ENCODE measurements at regions not wholly inside any gene's neighbourhood (a gene's known extent, or its start where the extent isn't known, plus 50 kb on each side); places are given as distances from the start of the nearest gene placed in this dataset.
"Not testable (repeated sequence)": the region's sequence is repeated elsewhere in the genome, so short reads cannot be mapped to it uniquely, and the experiment has no call there.

DNA sequence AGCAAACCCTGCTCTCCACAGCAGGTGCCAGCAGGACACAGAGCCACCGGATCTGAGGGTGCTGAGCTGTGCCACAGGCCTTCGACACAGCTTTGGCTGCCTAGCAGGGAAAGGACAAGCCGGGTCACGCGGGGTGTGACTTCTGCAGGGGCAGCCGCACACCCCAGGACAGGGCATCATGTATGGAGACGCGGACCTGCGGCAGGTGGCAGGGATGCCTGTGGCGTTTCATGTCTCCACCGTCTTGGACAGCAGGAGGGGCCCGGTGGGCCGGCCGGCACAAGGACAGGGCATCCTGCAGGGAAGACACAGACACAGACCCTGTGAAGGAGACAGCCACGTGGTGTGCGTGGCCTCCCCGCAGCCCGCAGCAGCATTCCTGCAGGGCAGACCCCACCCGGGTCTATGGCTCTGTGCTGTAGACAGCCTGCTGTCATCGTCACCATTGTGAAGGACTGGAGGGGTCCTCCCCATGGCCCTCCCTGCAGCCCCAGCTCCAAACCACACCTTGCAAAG lies 109.2 kb downstream of the PDGFA start:
- Histone ChIP-seq H3K27me3 (peaks cover 0 to 2% of the 10 kb centered on the region in 2 donors), H3K9me3 (no peaks in the 10 kb centered on the region), H3K27ac (no peak overlapping the region), H3K4me3 (no peak overlapping the region), H3K4me1 (no peaks in the 10 kb centered on the region), H3K36me3 (no peaks in the 10 kb centered on the region)
- peak in 1 of 2 donors; percentile 35 for DNase-seq (ENCODE audit: low spot score in 2 of 2)
- intact Hi-C loops (cut with DNase I; ENCODE audit: low total_unique reads): no loop called here
- no peak for TF ChIP-seq POLR2A (IDR thresholded peaks at IDR 0.05)
- no peak for TF ChIP-seq POLR2AphosphoS5 (IDR thresholded peaks at IDR 0.05)

DNA sequence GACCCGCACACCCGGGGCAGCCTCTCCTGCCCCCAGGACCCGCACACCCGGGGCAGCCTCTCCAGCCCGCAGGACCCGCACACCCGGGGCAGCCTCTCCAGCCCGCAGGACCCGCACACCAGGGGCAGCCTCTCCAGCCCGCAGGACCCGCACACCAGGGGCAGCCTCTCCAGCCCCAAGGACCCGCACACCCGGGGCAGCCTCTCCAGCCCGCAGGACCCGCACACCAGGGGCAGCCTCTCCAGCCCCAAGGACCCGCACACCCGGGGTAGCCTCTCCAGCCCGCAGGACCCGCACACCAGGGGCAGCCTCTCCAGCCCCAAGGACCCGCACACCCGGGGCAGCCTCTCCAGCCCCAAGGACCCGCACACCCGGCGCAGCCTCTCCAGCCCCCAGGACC lies 108.5 kb downstream of the PDGFA start:
- intact Hi-C loops (cut with DNase I; ENCODE audit: low total_unique reads); DNase-seq (ENCODE audit: low spot score in 2 of 2); H3K4me1 ChIP-seq; H3K27me3 ChIP-seq; H3K4me3 ChIP-seq; H3K27ac ChIP-seq; H3K9me3 ChIP-seq; H3K36me3 ChIP-seq: not testable (repeated sequence)

DNA sequence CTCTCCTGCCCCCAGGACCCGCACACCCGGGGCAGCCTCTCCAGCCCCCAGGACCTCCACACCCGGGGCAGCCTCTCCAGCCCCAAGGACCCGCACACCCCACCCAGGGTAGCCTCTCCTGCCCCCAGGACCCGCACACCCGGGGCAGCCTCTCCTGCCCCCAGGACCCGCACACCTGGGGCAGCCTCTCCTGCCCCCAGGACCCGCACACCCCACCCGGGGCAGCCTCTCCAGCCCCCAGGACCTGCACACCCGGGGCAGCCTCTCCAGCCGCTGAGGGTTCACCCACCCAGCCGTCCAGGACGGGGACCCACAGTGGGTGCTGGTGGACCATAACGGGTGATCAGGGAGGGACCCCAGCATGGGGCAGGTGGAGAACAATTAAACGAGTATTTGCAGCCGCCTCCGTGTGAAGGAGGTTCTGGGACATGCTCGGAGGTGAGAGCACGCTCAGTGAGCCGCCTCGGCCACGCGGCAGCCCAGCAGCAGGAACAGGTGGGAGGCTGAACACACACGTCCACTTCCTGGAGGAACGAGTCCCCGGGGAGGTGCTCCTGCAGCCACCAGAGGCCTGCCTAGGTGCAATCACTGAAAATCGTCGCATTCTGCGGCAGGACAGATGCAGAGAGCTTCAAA lies 107.9 kb downstream of the PDGFA start:
- intact Hi-C loops (cut with DNase I; ENCODE audit: low total_unique reads): no loop called here
- H3K27ac ChIP-seq: no peak overlapping the region

DNA sequence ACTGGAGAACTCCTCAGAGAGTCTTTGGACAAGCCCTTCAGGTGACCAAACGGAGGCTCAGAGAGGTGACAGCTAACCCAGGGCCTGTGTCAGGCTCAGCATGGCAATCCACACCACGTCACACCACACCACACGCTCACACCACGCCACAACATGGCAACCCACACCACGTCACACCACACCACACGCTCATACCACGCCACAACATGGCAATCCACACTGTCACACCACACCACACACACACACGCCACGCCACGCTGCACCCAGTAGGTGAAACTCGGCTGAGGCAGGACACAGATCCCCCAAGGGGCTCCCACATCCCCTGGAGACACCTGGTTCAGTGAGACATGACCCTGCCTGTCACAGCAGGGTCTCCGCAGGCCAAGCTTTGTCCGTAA lies 107.3 kb downstream of the PDGFA start:
- no peaks in the 10 kb centered on the region for H3K27me3 ChIP-seq
- H3K36me3 ChIP-seq: no peaks in the 10 kb centered on the region
- H3K27ac ChIP-seq: no peak overlapping the region
- H3K4me3 ChIP-seq: no peak overlapping the region
- peaks cover 0 to 13% of the 10 kb centered on the region in 2 donors for H3K9me3 ChIP-seq
- intact Hi-C loops (cut with DNase I; ENCODE audit: low total_unique reads): no loop called here
- peak in 1 of 2 donors; percentile 30 for DNase-seq (ENCODE audit: low spot score in 2 of 2)
- no peak for TF ChIP-seq POLR2A (IDR thresholded peaks at IDR 0.05)
- TF ChIP-seq, protein P1, sequence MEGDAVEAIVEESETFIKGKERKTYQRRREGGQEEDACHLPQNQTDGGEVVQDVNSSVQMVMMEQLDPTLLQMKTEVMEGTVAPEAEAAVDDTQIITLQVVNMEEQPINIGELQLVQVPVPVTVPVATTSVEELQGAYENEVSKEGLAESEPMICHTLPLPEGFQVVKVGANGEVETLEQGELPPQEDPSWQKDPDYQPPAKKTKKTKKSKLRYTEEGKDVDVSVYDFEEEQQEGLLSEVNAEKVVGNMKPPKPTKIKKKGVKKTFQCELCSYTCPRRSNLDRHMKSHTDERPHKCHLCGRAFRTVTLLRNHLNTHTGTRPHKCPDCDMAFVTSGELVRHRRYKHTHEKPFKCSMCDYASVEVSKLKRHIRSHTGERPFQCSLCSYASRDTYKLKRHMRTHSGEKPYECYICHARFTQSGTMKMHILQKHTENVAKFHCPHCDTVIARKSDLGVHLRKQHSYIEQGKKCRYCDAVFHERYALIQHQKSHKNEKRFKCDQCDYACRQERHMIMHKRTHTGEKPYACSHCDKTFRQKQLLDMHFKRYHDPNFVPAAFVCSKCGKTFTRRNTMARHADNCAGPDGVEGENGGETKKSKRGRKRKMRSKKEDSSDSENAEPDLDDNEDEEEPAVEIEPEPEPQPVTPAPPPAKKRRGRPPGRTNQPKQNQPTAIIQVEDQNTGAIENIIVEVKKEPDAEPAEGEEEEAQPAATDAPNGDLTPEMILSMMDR (IDR thresholded peaks at IDR 0.05): no peak
- TF ChIP-seq POLR2AphosphoS5 (IDR thresholded peaks at IDR 0.05): no peak
- H3K4me1 ChIP-seq: no peaks in the 10 kb centered on the region

More for the DNA sequence above, 107.9 kb downstream of the PDGFA start:
- TF ChIP-seq, protein P1 (IDR thresholded peaks at IDR 0.05): no peak
- TF ChIP-seq POLR2A (IDR thresholded peaks at IDR 0.05) (no peak), POLR2AphosphoS5 (IDR thresholded peaks at IDR 0.05) (no peak)
- no peaks in the 10 kb centered on the region for H3K36me3 ChIP-seq
- DNase-seq (ENCODE audit: low spot score in 2 of 2): peak in 1 of 2 donors; percentile 27
- H3K4me3 ChIP-seq: no peak overlapping the region
- H3K9me3 ChIP-seq: peaks cover 0 to 7% of the 10 kb centered on the region in 2 donors
- H3K27me3 ChIP-seq: no peaks in the 10 kb centered on the region
- no peaks in the 10 kb centered on the region for H3K4me1 ChIP-seq

DNA sequence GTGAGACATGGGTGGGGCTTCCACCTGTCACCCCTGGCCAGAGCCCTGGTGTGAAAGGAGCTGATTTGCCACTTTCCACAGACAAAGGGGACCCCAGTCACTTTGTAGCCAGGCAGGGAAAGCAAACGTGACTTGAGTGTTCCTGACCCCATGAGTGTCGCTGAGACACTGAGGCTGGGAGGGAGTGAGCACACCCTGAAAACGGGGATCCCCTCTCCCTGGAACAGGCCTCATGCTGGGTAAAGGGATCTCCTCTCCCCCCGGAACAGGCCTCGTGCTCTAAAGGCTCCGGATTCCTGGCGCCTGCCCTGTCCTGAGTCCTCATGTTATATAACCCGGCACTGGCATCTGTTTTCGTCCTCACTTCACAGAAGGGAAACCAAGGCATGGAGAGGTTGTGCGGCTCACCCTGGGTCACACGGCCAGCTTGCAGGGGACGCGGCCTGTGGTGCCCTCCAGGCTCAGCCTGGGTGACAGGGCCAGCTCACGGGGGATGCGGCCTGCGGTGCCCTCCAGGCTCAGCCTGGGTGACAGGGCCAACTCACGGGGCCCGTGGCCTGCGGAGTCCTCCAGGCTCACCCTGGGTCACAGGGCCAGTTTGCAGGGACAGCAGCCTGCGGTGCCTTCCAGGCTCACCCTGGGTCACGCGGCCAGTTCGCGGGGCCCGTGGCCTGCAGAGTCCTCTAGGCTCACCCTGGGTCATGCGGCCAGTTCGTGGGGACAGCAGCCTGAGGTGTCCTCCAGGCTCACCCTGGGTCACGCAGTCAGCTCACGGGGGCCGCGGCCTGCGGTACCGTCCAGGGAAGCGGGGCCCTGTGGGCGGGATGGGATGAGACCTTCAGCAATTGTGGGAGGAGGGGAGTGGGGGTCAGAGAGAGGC lies 104.7 kb downstream of the PDGFA start:
- Histone ChIP-seq H3K27me3 (no peaks in the 10 kb centered on the region), H3K9me3 (peaks cover 8 to 22% of the 10 kb centered on the region in 2 donors), H3K4me3 (no peak overlapping the region), H3K36me3 (no peaks in the 10 kb centered on the region), H3K27ac (no peak overlapping the region), H3K4me1 (no peaks in the 10 kb centered on the region)
- TF ChIP-seq, protein P1 (IDR thresholded peaks at IDR 0.05): no peak
- TF ChIP-seq POLR2A (IDR thresholded peaks at IDR 0.05) (no peak), POLR2AphosphoS5 (IDR thresholded peaks at IDR 0.05) (no peak)
- peak in 1 of 2 donors; percentile 34 for DNase-seq (ENCODE audit: low spot score in 2 of 2)
- intact Hi-C loops (cut with DNase I; ENCODE audit: low total_unique reads): no loop called here

Measured in breast epithelium (tissue), 4 donors.